Ovary (tissue), 7 donors: ENCODE measurements at regions not wholly inside any gene's neighbourhood (a gene's known extent, or its start where the extent isn't known, plus 50 kb on each side); places are given as distances from the start of the nearest gene placed in this dataset.

Experiments used
- DNase-seq, 5 donors: peaks; one replicate each; pipeline ENCODE4 v3.0.0-alpha.2; 2019 to 2020
- H3K27ac ChIP-seq, 2 donors: fragments of 200-600 bp; one replicate each; pipeline versions ENCODE4 v1.5.1 to v1.8.0; 2019 to 2022
- H3K27me3 ChIP-seq: fragments of 200-600 bp; one replicate; pipeline ENCODE4 v1.8.0; 2022
- H3K36me3 ChIP-seq: fragments of 200-600 bp; sonication (generic); one replicate; pipeline ENCODE4 v1.5.1; 2019
- H3K4me1 ChIP-seq: one replicate; pipeline ENCODE4 v1.8.1; 2013; ENCODE audit warnings: mild to moderate bottlenecking, moderate library complexity; ENCODE audit not compliant: insufficient read depth
- H3K4me3 ChIP-seq: fragments of 200-600 bp; sonication (generic); one replicate; pipeline ENCODE4 v1.5.1; 2017
- H3K9me3 ChIP-seq, 2 donors: fragments of 200-600 bp in 1 of 2; sonication (generic) in 1 of 2; one replicate each; pipeline versions ENCODE4 v1.5.1 to v1.8.1; 2013 to 2019; ENCODE audit warnings: mild to moderate bottlenecking in 1 of 2, moderate library complexity in 1 of 2
- EP300 ChIP-seq: sonication (generic); formaldehyde crosslinking; IDR thresholded peaks from one replicate; pipeline ENCODE4 v1.6.1; 2017; ENCODE audit warnings: antibody characterized with exemption
- POLR2A ChIP-seq: fragments of 450-650 bp; IDR thresholded peaks from one replicate; pipeline ENCODE4 v1.6.1; 2017; ENCODE audit warnings: antibody characterized with exemption, mild to moderate bottlenecking, moderate library complexity
- WGBS, 3 donors: extraction: QIAGEN DNeasy Blood & Tissue Kit in 1 of 3; methylation state at CpG; one replicate each; pipeline versions ENCODE4 v1.1.5 to v1.1.7; 2013 to 2017; 5-methylcytosine and 5-hydroxymethylcytosine counted together
- intact Hi-C, 4 donors: fragments of 100-400 bp; cut with DNase I; formaldehyde crosslinking; loops; one replicate each; pipeline versions ENCODE4 v1.11.0 to v1.15.1; 2022 to 2023
- TF ChIP-seq, protein P1 (sequence below), 3 donors: fragments of 450-650 bp in 2 of 3; fragments of 200-600 bp in 1 of 3; IDR thresholded peaks; one replicate each; pipeline versions ENCODE4 v1.5.1 to v1.8.0; 2016 to 2022; ENCODE audit warnings: antibody characterized with exemption in 3 of 3, mild to moderate bottlenecking in 1 of 3
- donor health status: DM: no; HTN: no; CAD: no; lungs with moderate emphysema.
- donor health status: DM: no; HTN: no; CAD: no.
- donor health status: Bipolar disorder and iron deficiency.
- donor health status: DM: no; HTN: no; CAD: no.
- donor health status: DM: yes; HTN: yes; CAD: no.

GRCh38 chr20:58054082-58054779 is 174.2 kb downstream of the ANKRD60 start:
- Histone ChIP-seq H3K36me3 (no peaks in the 10 kb centered on the region), H3K4me3 (no peak overlapping the region), H3K27me3 (no peaks in the 10 kb centered on the region), H3K27ac (peak overlapping the region in 1 of 2 donors; percentile 23), H3K9me3 (no peaks in the 10 kb centered on the region), H3K4me1 (peaks cover 9% of the 10 kb centered on the region)
- intact Hi-C loops: no loop called here
- WGBS, 3 donors: 37 to 43% (median 37%) methylated on average over 6 of the region's 6 CpGs
- TF ChIP-seq, protein P1, sequence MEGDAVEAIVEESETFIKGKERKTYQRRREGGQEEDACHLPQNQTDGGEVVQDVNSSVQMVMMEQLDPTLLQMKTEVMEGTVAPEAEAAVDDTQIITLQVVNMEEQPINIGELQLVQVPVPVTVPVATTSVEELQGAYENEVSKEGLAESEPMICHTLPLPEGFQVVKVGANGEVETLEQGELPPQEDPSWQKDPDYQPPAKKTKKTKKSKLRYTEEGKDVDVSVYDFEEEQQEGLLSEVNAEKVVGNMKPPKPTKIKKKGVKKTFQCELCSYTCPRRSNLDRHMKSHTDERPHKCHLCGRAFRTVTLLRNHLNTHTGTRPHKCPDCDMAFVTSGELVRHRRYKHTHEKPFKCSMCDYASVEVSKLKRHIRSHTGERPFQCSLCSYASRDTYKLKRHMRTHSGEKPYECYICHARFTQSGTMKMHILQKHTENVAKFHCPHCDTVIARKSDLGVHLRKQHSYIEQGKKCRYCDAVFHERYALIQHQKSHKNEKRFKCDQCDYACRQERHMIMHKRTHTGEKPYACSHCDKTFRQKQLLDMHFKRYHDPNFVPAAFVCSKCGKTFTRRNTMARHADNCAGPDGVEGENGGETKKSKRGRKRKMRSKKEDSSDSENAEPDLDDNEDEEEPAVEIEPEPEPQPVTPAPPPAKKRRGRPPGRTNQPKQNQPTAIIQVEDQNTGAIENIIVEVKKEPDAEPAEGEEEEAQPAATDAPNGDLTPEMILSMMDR (IDR thresholded peaks at IDR 0.05): no peak
- TF ChIP-seq EP300: no peak
- no peak for TF ChIP-seq POLR2A
- DNase-seq: no peak

- H3K9me3 ChIP-seq: no peaks in the 10 kb centered on the region
- whole genome bisulfite sequencing, 3 donors: 89 to 96% (median 94%) methylated on average over 10 of the region's 10 CpGs
- no peak for DNase-seq
- no peaks in the 10 kb centered on the region for H3K36me3 ChIP-seq
- no peak overlapping the region for H3K4me3 ChIP-seq
- TF ChIP-seq POLR2A: no peak
- TF ChIP-seq EP300: no peak
- TF ChIP-seq, protein P1 (IDR thresholded peaks at IDR 0.05): no peak
- H3K4me1 ChIP-seq: peaks cover 9% of the 10 kb centered on the region
- H3K27ac ChIP-seq: no peak overlapping the region
- intact Hi-C loops: no loop called here
- H3K27me3 ChIP-seq: no peaks in the 10 kb centered on the region
Observed at GRCh38 chr20:58053391-58054055, 174.9 kb downstream of the ANKRD60 start.

DNA sequence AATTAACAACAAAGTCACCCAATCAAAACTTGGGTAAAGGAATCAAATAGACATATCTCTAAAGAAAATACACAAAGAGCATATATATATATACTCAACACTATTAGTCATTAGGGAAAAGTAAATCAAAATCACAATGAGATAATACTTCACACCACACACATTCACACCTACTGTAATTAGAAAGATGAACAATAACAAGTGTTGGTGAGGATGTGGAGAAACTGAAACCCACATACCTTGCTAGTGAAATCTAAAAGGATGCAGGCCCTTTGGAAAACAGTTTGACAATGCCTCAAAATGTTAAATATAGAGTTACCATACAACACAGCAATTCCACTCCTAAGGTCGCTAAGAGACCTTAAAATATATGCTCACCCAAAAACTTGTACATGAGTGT is 177.1 kb downstream of the ANKRD60 start:
- WGBS, 3 donors: 56 to 100% (median 57%) methylated on average over 1 of the region's 1 CpG
- intact Hi-C loops: no loop called here
- no peaks in the 10 kb centered on the region for H3K9me3 ChIP-seq
- no peak for DNase-seq
- H3K36me3 ChIP-seq: no peaks in the 10 kb centered on the region
- TF ChIP-seq, protein P1 (IDR thresholded peaks at IDR 0.05): no peak
- TF ChIP-seq EP300 (no peak), POLR2A (no peak)
- no peak overlapping the region for H3K27ac ChIP-seq
- peaks cover 18% of the 10 kb centered on the region for H3K4me1 ChIP-seq
- no peaks in the 10 kb centered on the region for H3K27me3 ChIP-seq
- H3K4me3 ChIP-seq: no peak overlapping the region

DNA sequence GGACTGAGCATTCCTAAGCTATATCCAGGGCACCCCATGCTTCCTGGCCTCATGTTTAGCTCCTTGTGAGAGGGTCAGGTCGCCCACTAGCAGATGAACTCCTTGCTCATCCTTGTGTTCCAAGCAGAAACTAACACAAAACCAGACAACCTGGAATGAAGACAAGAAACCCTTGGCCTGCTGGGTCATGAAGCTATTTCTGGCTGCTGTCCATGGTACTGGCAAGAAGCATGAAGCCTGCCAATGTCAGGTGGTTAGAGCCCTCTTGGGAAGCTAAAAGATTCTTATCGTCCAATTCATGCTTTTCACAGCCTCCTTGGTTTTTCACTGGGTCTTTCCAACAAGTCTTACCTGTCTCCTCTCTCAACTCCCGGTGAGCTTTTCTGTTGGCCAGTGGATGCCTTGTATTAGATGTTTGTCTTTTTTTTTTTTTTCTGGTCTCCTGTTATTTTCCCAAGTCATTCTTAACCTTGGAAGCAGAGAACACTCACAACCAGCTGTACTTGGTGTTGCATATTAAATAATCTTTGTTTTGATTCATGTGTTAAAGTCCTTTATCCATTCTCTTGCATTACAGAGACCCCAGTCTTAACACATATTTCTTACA is 180.3 kb downstream of the ANKRD60 start:
- H3K27me3 ChIP-seq: no peaks in the 10 kb centered on the region
- WGBS, 3 donors: 18 to 33% (median 31%) methylated on average over 3 of the region's 3 CpGs
- TF ChIP-seq EP300: no peak
- no peak overlapping the region for H3K4me3 ChIP-seq
- no peaks in the 10 kb centered on the region for H3K36me3 ChIP-seq
- no peak overlapping the region for H3K27ac ChIP-seq
- intact Hi-C loops: loop anchor here in 2 of 4 donors (5.0 kb wide), 2 partner anchors 36 to 41 kb away; no protein-coding TSS in a partner anchor
- peak in 2 of 5 donors; percentile 28 to 51 for DNase-seq
- no peaks in the 10 kb centered on the region for H3K9me3 ChIP-seq
- peaks cover 11% of the 10 kb centered on the region for H3K4me1 ChIP-seq
